GM18868 (cell line): ENCODE measurements at regions not wholly inside any gene's neighbourhood (a gene's known extent, or its start where the extent isn't known, plus 50 kb on each side); places are given as distances from the start of the nearest gene placed in this dataset.

Source experiments
- ATAC-seq: cut with Tn5 transposase; IDR thresholded peaks from one replicate; pipeline ENCODE4 v1.9.1; 2021; ENCODE audit warnings: mild to moderate bottlenecking, moderate library complexity; ENCODE audit not compliant: unreplicated experiment

DNA sequence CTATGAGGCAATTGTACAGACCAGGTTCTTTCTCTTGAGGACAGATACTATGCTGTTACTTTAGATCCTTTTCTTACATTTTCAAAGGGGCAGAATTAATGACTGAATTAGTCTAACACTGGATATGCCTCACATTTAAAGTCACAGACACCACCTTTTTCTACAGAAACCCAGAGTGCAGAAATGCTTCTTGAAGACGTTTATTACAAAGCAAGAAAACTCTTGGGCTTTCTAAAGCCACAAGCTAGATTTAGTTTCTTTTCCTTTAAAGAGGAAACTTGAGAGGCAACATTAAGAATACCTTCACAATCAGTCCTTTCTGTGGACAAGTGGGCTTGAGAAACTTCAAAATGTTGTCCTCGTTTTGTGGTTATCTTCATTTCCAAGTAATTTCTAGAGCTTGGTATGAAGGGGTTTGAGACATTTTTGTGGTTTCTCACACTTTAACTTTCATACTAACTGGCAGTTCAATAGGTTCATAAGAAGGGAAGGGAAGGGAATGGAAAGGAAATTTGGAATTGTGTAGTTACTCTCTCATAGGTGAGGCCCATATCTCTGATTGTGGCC, 527.4 kb downstream of the RASEF start:
- no peak for ATAC-seq

DNA sequence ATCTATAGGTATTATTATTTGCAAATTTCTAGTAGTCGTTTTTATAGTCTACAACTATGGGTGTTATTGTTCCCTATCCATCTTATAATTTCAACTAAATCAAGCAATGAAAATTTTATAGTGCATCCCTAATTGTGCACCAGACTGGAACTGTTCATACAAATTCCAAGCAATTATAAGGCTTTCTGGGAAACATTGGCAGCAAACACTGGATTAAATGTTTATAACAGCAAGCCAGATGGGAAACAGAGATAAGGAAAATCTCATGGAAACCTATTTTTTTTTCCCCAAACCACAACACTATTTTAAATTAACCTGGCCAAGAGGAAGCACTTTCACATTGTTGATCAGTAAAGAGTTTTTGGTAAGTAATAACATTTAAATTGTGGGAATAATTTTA, 524.3 kb downstream of the RASEF start:
- ATAC-seq, result no peak

DNA sequence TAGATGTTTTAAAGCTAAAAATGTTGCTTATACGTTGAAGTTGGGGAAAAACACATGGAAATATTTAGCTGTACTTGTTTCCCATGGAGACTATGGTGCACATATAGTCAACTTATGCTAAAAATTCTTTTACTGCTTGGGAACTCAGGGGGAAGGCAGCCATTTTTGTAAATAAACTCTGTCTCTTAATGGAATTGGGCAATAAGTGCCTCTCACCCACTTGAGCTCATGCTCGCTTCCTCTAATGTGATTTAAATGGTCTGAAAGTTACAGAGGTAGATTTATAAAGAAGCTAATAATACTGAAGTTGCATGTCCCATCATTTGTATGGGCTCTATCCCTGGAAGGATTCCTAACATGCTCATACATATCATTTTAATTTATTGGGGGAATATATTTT, 523.8 kb downstream of the RASEF start:
- no peak for ATAC-seq

DNA sequence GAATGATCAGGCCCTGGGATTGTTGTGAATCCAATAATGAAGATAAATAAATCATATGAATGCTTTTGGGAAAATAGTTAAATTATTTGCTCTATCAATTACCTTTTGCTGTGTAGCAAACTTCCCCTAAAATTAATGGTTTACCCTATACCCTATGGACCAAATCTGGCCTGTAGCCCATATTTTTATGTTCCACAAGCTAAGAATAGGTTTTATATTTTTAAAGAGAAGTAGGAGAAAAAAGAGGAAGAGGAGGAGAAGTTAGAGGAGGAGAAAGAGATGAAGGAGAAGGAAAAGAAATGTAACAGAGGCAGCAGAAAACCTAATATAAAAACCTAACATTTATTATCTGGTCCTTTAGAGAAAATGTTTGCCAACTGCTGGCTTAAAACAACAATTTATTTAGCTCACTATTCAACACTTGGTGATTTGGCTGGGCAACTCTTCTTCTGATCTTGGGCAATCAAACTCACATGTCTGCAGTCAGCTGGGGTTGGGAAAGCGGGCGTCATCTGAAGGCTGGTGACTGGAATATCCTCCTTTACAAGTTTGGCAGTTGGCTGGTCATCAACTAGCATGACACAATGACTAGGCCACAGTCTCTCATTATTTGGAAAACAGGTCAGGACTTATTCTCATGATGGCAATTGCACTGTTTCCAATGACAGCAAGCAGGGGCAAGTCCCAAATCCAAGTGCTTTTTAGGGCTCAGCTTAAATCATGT, 522.9 kb downstream of the RASEF start:
- ATAC-seq, result no peak

DNA sequence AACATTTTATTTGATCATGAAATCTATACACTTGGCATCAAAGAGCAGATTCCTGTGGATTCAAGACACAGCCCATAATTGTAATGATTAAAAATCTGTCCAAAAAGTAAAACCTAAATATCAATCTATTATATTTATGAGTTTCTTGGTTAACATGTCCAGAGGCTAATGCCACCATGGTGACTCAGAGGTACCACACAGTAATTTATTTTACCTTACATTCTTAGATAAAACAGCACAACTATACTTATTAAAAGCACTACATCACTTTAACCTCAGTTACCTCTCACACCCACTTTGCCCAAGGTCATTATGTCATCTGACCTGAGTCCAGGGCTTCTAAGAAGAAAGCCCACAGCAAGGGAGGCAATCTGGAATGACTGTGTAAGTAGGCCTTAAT, 519.2 kb downstream of the RASEF start:
- no peak for ATAC-seq

DNA sequence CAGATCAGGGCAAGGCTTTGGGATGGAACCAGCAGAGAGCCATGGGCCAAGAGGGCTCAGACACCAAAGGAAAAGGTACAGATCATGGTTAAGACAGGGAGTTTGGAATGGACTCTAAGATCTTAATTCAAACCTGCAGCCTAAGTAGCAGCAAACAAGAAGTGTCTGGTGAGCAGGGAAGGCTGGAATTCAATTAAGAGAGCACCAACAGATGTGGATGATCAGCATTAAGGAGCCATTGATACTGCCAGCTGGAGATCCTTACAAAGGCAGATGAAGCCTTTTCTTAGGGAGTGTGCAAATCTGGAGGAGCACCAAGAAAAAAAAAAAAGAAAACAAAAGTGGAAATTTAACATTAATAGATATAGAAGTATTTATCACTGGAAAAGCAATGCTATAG, 516.8 kb downstream of the RASEF start:
- ATAC-seq, result no peak

DNA sequence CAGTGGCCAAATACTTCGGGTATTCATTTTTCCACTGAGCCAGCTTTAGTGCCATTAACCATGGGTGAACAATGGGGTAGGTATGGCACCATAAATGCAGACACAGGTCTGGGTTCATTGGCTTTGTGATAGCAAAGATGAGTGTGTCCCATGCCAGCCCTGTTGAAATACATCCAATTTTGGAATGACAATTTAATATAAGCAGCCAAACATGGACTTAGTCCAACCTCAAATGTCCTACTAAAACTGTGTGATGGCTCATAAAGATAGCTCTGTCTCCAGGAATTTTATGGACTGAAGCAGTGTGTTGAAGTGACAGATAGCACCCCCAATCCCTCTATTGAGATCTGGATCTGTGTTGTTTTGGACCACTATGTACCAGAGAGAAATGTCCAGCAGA, 514.9 kb downstream of the RASEF start:
- no peak for ATAC-seq

DNA sequence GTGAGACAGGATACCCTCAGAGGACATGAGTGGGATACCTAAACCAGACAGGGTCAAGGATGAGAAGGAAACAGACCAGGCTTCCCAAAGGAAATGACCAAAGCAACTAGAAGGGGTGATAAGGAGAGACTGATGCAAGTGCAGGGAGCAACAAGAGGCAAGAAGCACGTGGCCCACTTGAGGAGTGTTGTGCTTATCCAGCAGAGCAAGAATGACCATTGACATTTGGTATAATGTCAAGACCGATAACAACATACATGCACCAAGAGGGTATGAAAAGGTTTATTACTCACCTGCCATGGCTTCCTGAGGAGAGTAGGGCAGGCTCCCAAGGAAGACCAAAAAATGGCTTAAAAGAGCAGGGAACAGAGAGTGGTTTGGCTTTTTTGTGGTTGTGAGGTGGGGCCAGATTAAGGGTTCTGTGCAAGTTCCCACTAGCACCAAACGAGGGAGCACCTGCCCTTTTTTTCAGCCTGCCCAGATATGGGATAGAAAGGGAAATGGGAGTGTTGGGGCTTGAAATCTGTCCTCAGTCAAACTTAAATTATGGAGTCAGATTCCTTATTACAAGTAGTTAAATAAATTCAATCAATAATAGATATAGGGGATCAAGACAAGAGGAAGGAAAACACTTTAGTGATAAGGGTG, 513.6 kb downstream of the RASEF start:
- no peak for ATAC-seq

DNA sequence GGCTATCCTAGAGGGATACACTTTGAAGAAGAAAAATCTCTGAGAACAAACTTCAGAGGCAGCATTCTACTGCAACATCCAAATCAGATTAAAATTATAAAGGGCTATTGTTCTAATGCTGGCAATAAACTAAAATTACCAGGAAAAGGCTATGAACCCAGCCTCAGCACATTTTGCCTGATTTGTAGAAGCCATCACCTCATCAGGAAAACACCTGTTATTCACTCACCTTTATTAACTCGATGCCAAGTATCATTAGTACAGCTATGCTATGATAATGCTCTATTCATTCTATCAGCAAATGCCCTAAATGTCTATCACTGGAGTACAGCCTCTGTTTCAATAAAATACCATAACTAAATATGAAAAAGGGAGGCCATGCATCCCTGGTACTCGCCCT, 510.2 kb downstream of the RASEF start:
- ATAC-seq, result no peak

DNA sequence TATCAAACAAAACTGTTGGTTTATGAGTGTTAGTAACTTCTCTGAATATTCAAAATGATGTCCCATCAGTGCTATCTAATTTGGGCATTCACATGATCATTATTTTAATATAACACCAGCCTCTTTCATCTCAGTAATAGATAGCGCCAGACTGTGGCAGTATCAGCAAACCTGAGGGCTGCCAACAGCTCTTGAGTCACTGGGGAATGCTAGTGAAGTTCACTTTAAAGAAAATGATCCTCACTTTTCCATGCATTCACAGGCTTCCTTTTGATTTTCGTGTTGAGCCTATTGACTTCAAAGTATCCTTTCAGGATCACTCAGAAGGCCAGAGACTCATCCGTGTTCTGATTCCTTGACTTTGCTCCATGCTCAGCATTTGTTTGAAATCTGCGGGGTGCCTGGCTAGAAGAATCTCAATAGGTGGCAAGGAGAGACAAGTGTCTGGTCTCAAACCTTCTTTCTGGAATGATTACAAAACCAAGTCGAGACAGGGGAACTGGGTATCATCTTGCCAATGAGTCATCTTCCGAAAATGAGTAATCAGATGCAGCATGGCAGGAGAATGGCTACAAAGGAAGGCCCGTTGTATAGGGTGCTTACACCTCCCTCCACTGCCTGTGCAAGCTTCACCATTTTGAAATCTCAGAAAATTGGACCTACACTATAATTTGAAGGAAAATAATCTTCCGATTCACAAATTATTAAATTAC, 509.1 kb downstream of the RASEF start:
- peak; percentile 85 for ATAC-seq

DNA sequence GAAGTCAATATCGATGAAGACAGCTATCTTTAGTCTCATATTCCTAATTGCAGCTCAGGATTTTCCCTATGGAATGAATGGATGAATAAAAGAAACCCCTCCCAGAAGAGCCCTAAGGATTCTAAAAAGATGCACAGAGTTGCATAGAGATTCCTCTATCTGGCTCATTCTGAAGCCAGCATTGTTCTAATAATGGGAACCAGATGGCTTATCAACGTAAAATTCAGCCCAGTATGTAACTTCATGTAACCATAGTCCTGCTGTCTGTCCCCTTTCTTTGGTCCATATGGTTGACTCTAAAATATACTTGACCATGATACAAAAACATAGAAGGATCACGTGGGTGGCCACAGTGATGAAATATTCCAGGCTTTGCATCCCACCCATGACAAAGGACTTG, 508.6 kb downstream of the RASEF start:
- no peak for ATAC-seq

DNA sequence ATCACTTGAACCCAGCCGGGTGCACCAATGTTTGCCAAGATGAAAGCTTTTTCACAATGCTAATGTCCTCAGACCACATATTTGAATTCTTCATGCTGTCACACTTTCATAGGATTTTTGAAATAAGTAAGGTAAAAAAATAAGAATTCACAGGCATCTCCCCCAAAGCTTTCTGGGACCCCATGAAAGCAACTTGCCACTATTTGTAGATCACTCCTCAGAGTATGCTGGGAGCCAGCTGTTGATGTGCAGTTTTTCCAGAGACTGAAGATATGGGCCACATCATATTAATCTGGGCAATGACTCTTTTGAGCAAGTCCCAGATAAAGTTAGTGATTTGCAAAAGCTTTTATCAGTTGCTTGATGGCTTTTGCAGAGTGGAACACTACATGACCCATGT, 507.9 kb downstream of the RASEF start:
- ATAC-seq, result no peak

DNA sequence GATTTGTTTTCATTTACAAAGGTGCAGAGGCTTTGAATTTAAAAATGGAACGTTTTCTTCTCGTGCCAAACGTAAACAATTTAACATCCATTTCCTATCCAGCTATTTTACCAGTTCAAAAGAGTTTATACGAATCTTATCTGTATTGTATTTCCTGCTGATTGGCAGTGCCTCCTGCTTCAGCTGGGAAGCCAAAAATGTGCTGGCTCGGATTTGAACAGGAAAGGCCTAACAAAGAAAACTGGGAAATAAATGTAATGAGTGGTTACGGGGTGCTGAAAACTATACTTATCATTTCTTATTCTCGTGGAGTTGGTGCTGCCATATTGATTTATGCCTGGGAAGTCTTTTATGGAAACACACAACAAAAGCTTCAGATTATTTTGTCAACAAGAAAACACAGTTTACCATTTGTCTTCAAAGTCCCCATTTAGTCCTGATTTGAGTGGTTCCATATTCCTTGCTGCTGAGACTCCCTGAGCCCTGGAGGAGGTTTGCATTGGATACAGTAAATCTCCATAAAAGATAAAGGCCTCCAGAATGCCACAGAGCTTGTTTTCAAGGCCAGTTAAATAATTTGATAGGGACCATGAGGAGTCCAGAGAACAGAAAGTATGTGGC, 507.4 kb downstream of the RASEF start:
- ATAC-seq, result no peak

DNA sequence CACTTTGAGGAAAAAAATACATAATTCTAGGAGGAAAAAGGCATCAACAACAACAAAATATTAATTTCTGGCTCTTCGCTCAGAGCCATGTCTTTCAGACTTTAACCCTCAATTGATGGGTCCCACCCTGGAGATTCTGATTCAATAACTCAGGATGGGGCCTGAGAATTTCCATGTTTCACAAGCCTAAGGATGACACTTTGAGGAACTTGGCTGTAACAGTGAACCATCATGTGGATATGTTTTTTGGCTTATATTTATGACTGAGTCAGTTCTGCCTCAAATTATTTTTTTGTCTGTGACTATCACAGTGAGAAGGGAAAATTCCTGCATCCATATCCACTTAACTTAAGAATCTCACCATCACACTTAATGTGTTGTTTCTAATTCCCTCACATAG, 504.6 kb downstream of the RASEF start:
- ATAC-seq, result no peak

DNA sequence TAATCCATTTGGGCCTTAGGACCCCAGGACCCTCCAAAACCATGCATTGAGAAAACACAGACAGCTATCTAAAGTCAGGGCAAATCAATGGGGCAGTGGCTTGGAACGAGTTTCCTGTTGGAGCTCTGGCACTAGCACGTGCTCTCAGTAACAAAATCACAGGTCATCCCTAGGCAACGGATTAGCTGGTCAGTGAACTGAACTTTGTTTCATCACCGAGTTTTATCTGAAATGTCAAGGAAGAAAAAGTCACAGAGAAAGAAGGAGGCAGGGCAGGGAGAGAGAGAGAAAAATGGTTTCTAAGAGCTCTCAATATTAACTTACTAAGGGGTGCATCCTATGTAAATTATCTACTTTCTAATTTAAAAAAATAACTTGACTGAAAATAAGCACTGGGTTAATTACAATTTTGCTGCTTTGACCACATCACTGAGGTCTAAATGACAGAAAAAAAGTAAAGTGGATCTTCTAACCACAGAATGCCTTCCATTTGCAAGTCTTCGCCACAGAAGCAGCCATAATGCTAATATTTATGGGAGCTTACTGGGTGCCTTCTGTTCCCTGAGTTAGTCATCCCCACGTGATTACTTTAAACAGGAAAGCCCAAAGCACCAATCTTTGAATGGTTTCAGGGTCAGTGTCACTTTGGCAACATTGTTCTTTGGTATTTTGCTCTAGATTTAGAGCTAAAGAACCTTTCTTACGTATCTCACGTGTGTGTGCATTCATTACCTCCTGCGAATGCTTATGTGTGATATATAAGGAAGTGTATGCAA, 503.9 kb downstream of the RASEF start:
- ATAC-seq, result no peak

DNA sequence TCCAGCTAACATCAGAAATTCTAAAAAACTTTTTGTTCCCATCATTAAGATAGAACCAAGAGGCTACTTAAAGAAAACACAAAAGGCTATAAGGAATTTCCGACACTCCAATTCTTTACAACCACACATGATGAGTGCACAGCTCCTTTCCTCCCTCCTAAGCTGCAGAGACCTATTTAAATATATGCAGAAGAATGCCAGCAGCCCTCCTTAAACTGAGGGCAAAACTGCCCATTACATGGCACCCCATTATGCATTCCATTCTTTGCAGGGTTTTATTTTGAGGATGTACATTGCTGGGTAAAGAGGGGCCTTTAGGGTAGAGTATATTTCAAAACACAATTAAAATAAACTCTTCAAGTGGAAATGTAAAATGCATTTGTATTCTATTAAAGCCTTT, 502.9 kb downstream of the RASEF start:
- no peak for ATAC-seq

DNA sequence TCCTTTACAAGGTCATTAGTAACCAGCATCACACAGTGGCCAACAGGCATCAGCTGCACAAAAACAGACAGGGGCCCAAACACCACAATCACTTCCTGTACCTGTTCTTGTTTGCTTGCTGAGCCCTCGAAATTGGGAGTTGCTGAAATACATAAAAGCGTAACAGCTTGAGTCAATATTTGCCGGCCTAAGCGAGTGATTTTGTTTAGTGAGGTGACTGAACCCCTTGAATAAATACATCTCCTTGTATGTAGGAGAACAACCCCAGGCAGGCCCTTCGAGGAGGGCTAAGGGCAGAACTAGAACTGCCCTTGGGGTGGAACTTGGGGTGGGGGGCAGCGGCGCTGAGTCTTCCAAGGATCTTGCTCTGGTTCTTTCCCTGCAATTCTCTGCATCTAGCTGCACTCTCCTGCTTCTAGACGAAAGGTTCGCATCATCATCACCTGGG, 502.5 kb downstream of the RASEF start:
- ATAC-seq, result no peak

DNA sequence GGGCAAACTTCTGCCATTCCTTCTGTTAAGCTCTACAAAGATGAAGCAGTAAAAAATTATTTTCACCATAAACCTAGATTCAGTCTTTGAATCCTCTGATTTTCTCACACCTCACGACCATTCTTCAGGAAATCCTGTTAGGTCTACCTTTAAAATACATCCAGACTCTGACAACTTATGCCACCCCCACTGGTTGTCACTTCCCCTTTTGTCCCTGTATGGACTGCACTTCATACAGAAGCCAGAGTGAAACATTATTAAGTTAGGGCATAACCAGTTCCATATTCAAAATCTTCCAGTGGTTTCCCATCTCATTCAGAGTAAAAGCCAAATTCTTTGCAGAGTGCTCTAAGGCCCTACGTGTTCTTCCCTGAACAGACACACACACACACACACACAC, 499.8 kb downstream of the RASEF start:
- no peak for ATAC-seq

DNA sequence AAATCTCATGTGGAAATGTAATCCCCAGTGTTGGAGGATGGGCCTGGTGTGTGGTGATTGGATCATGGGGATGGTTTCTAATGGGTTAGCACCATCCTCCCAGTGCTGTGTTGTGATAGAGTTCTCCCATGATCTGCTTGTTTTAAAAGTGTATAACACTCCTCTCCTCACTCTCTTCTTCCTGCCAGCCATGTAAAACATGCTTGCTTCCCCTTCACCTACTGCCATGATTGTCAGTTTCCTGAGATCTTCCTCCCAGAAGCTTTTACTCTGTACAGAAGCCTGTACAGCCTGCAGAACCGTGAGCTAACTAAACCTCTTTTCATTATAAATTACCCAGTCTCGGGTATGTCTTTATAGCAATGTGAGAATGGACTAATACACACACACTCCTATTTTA, 499.1 kb downstream of the RASEF start:
- no peak for ATAC-seq

DNA sequence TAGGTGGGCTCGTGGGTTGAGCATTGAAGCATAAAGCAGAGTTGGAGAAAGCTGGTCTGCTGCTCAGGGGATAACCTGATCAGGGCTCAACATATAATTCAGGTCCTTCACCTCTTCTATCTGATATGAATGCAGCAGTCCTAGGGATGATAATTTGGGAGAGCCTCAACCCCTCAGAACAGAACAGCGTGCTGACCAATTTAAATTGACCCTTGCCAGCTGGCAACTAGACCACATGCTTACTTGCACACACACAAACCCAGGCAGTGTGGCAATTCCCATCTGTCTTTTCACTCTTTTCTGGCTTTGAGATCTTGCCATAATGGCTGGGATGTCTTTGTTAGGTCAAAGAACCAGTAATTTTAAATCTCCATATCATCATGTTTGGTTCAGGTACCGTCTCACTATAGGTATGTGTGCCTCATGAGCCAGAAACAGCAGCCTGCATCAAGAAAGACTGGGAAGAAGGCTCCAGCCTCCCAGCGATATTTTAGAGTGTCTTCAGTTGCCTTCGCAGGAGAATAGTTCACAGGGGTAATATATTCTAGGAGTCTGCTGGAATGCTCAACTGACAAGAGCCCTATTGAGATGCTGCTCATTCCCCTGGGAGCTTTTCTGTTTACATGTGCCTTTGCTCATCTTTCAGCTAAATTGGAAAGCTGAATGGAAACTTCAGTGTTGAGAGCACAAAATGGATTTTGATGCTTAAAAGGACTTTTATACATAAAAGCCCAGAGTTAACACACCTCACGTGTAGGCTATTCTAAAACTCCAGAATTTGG, 497.6 kb downstream of the RASEF start:
- no peak for ATAC-seq
